Hepatocyte (in vitro differentiated cells): ENCODE measurements at regions not wholly inside any gene's neighbourhood (a gene's known extent, or its start where the extent isn't known, plus 50 kb on each side); places are given as distances from the start of the nearest gene placed in this dataset.

ENCODE experiments used
- DNase-seq: peaks from one replicate; pipeline ENCODE4 v3.0.0-alpha.2; 2016; ENCODE audit warnings: low spot score
- H2AFZ ChIP-seq: fragments of 200-600 bp; sonication (generic); 2 replicates; pipeline ENCODE4 v1.6.0; 2016; ENCODE audit warnings: antibody characterized with exemption, mild to moderate bottlenecking
- H3K27ac ChIP-seq: fragments of 200-600 bp; sonication (generic); 2 replicates; pipeline ENCODE4 v1.5.1; 2016; ENCODE audit warnings: mild to moderate bottlenecking
- H3K27me3 ChIP-seq: fragments of 200-600 bp; sonication (generic); 2 replicates; pipeline ENCODE4 v1.6.1; 2016
- H3K36me3 ChIP-seq: fragments of 200-600 bp; sonication (generic); replicated peaks from 2 replicates; pipeline ENCODE4 v1.5.1; 2016; ENCODE audit warnings: low read depth; ENCODE audit not compliant: insufficient read depth
- H3K4me1 ChIP-seq: fragments of 200-600 bp; sonication (generic); 2 replicates; pipeline ENCODE4 v1.5.1; 2016; ENCODE audit warnings: mild to moderate bottlenecking, moderate library complexity; ENCODE audit not compliant: insufficient read depth
- H3K4me2 ChIP-seq: fragments of 200-600 bp; sonication (generic); 2 replicates; pipeline ENCODE4 v1.6.0; 2016
- H3K4me3 ChIP-seq: fragments of 200-600 bp; sonication (generic); 2 replicates; pipeline ENCODE4 v1.5.1; 2016; ENCODE audit warnings: mild to moderate bottlenecking
- H3K79me2 ChIP-seq: fragments of 200-600 bp; sonication (generic); 2 replicates; pipeline ENCODE4 v1.6.0; 2017; ENCODE audit warnings: mild to moderate bottlenecking
- H3K9me2 ChIP-seq: fragments of 200-600 bp; sonication (generic); replicated peaks from 2 replicates; pipeline ENCODE4 v1.6.0; 2017; ENCODE audit warnings: mild to moderate bottlenecking; ENCODE audit not compliant: insufficient read depth
- H3K9me3 ChIP-seq: fragments of 200-600 bp; sonication (generic); 2 replicates; pipeline ENCODE4 v1.5.1; 2016; ENCODE audit warnings: low read depth, mild to moderate bottlenecking
- H4K20me1 ChIP-seq: fragments of 200-600 bp; sonication (generic); 2 replicates; pipeline ENCODE4 v1.6.0; 2016; ENCODE audit warnings: mild to moderate bottlenecking; ENCODE audit not compliant: insufficient read depth, poor library complexity, severe bottlenecking
- EZH2 ChIP-seq: fragments of 200-600 bp; sonication (generic); IDR thresholded peaks from 2 replicates; pipeline ENCODE4 v1.6.1; 2016; ENCODE audit warnings: antibody characterized with exemption, mild to moderate bottlenecking, borderline replicate concordance
- EZH2phosphoT487 ChIP-seq: fragments of 200-600 bp; sonication (generic); IDR thresholded peaks from one replicate; pipeline ENCODE4 v1.6.1; 2018; ENCODE audit warnings: antibody characterized with exemption, mild to moderate bottlenecking, low read depth, moderate library complexity; ENCODE audit not compliant: unreplicated experiment, severe bottlenecking
- WGBS: methylation state at CpG from one replicate; pipeline ENCODE4 v1.1.6; 2016; ENCODE audit warnings: low lambda C conversion rate; ENCODE audit errors: missing lambda C conversion rate; 5-methylcytosine and 5-hydroxymethylcytosine counted together
- TF ChIP-seq, protein P1 (sequence below): fragments of 200-600 bp; sonication (generic); IDR thresholded peaks from 2 replicates; pipeline ENCODE4 v1.5.1; 2016; ENCODE audit warnings: antibody characterized with exemption, mild to moderate bottlenecking; ENCODE audit not compliant: poor library complexity

DNA sequence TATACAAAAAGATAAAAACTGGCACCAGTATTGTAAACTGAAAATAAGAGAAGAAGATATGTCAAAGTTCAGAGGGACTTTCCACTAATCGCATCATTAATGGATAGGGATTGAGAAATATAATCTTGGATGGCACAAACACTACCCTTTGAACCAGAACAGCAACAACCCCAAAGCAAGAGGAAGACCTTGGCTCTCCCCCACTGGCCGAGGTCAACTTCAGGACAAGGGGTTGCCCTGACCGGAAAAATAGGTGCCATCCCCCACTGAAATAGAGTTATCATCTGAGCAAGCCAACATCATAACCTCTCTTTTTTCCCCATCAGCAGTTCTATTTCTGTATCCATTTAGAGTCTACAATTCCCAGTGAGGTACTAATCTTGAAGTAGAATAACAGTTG is 72.4 kb upstream of the PCED1B start:
- Histone ChIP-seq H2AFZ (no peak overlapping the region), H3K79me2 (no peaks in the 10 kb centered on the region), H3K9me3 (no peaks in the 10 kb centered on the region), H3K4me3 (no peak overlapping the region), H4K20me1 (no peaks in the 10 kb centered on the region), H3K4me1 (no peaks in the 10 kb centered on the region), H3K27ac (no peak overlapping the region), H3K9me2 (no peaks in the 10 kb centered on the region), H3K36me3 (no peaks in the 10 kb centered on the region), H3K27me3 (no peaks in the 10 kb centered on the region), H3K4me2 (no peak overlapping the region)
- WGBS: 95% methylated on average over 3 of the region's 3 CpGs
- DNase-seq: no peak
- no peak for TF ChIP-seq EZH2phosphoT487
- TF ChIP-seq, protein P1, sequence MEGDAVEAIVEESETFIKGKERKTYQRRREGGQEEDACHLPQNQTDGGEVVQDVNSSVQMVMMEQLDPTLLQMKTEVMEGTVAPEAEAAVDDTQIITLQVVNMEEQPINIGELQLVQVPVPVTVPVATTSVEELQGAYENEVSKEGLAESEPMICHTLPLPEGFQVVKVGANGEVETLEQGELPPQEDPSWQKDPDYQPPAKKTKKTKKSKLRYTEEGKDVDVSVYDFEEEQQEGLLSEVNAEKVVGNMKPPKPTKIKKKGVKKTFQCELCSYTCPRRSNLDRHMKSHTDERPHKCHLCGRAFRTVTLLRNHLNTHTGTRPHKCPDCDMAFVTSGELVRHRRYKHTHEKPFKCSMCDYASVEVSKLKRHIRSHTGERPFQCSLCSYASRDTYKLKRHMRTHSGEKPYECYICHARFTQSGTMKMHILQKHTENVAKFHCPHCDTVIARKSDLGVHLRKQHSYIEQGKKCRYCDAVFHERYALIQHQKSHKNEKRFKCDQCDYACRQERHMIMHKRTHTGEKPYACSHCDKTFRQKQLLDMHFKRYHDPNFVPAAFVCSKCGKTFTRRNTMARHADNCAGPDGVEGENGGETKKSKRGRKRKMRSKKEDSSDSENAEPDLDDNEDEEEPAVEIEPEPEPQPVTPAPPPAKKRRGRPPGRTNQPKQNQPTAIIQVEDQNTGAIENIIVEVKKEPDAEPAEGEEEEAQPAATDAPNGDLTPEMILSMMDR: no peak
- TF ChIP-seq EZH2: no peak

DNA sequence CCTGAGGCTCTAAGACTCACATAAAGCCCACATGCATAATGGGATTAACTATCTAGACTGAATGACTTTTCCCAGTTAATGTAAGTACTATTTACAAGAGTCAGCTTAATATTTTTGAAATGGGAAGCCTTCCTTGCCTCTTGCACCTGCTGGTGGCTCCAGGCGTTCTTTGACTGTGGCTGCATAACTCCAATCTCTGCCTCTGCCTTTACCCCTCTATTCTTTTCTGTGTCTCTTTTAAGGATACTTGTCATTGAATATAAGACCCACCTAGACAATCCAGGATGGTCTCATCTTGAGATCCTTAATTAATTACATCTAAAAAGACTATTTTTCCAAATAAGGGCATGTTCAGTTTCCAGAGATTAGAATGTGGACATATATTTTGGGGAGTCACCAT is 66.9 kb upstream of the PCED1B start:
- Histone ChIP-seq H2AFZ (no peak overlapping the region), H3K4me3 (no peak overlapping the region), H3K36me3 (no peaks in the 10 kb centered on the region), H3K4me2 (no peak overlapping the region), H4K20me1 (no peaks in the 10 kb centered on the region), H3K79me2 (no peaks in the 10 kb centered on the region), H3K9me2 (no peaks in the 10 kb centered on the region), H3K4me1 (no peaks in the 10 kb centered on the region), H3K9me3 (no peaks in the 10 kb centered on the region), H3K27me3 (no peaks in the 10 kb centered on the region), H3K27ac (no peak overlapping the region)
- TF ChIP-seq EZH2phosphoT487: no peak
- TF ChIP-seq, protein P1: no peak
- no peak for TF ChIP-seq EZH2
- 88% methylated on average over 1 of the region's 1 CpG for WGBS
- DNase-seq: no peak

DNA sequence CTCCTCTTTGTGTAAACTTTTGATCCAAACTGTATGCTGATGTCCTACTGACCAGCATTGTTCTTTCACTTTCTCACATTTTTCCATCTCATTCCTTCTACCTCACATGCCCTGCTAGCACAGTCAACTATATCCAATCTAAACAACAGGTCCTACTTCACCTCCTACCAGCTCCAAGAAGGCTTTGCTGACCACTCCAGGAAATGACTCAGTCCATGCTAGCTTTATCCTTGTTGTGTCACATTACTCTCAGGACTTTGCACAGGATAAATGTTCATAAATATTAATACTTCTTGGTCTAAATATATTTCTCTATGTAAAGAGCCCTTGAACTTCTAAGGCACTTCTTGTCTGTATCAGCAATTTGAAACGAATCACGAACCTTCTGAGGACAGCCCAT is 64.9 kb upstream of the PCED1B start:
- no peaks in the 10 kb centered on the region for H3K27me3 ChIP-seq
- no peaks in the 10 kb centered on the region for H3K36me3 ChIP-seq
- H4K20me1 ChIP-seq: no peaks in the 10 kb centered on the region
- whole genome bisulfite sequencing: 90% methylated on average over 2 of the region's 2 CpGs
- H2AFZ ChIP-seq: no peak overlapping the region
- no peak overlapping the region for H3K27ac ChIP-seq
- no peak for TF ChIP-seq EZH2
- no peak for TF ChIP-seq EZH2phosphoT487
- TF ChIP-seq, protein P1: no peak
- no peak overlapping the region for H3K4me2 ChIP-seq
- no peaks in the 10 kb centered on the region for H3K4me1 ChIP-seq
- H3K9me3 ChIP-seq: no peaks in the 10 kb centered on the region
- no peaks in the 10 kb centered on the region for H3K9me2 ChIP-seq
- no peak for DNase-seq
- H3K79me2 ChIP-seq: no peaks in the 10 kb centered on the region
- no peak overlapping the region for H3K4me3 ChIP-seq

DNA sequence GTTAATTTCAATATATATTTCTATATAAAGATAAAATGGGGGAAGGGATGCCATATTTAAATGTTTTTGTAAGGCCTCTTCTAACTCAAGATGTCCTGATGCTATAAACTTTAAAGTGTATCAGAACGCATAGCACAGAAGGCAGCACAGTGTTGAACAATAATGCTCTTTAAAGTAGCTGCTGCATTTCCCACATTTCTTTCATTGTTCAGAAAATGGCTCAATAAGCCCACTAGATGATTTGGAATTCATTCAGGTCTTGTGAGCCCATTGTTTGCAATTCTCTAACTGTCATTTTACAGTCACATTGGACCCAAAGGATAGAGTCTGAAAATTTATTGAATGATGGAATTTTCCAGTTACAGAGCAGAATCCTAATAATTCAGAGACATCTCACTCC is 64.0 kb upstream of the PCED1B start:
- TF ChIP-seq EZH2 (no peak), EZH2phosphoT487 (no peak)
- TF ChIP-seq, protein P1: no peak
- Histone ChIP-seq H3K27me3 (no peaks in the 10 kb centered on the region), H4K20me1 (no peaks in the 10 kb centered on the region), H3K4me1 (no peaks in the 10 kb centered on the region), H3K79me2 (no peaks in the 10 kb centered on the region), H3K9me3 (no peaks in the 10 kb centered on the region), H3K36me3 (no peaks in the 10 kb centered on the region), H3K27ac (no peak overlapping the region), H2AFZ (no peak overlapping the region), H3K4me2 (no peak overlapping the region), H3K4me3 (no peak overlapping the region), H3K9me2 (no peaks in the 10 kb centered on the region)
- no peak for DNase-seq
- 95% methylated on average over 1 of the region's 1 CpG for WGBS
